Loucy (cell line): ENCODE measurements at regions not wholly inside any gene's neighbourhood (a gene's known extent, or its start where the extent isn't known, plus 50 kb on each side); places are given as distances from the start of the nearest gene placed in this dataset.

ENCODE experiments used
- CTCF ChIP-seq: fragments of 200-600 bp; sonication (generic); conservative IDR thresholded peaks from 2 replicates; pipeline ENCODE4 v1.5.1; 2014; ENCODE audit warnings: mild to moderate bottlenecking, antibody characterized with exemption, low read length
- EZH2phosphoT487 ChIP-seq: fragments of 200-600 bp; IDR thresholded peaks from 2 replicates; pipeline ENCODE4 v1.6.1; 2018; ENCODE audit warnings: antibody characterized with exemption, mild to moderate bottlenecking, moderate library complexity, borderline replicate concordance

GRCh38 chr16:64307431-64307830 lies 814.4 kb downstream of the CDH11 start:
- no peak for TF ChIP-seq CTCF
- no peak for TF ChIP-seq EZH2phosphoT487
